ENCODE measurements at regions not wholly inside any gene's neighbourhood (a gene's known extent, or its start where the extent isn't known, plus 50 kb on each side); places are given as distances from the start of the nearest gene placed in this dataset.

DNA sequence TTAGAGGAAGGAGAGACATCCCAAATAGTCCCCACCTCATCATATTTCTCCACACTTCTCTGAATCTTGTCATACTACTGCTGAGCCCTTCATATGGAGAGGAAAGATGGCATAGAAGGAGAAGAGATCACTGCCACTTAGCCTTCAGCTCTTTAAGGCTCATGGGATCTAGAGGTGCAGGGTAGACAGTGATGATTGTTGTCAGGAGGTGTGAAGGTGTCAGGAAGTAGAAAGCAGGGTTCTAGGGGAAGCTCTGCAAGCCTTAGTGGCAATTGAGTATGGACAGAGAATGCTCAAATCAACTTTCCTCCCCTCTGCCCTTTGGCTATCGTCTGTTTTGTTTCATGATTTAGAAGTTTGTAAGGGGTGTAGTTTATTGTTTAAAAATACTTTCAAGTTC, 505.7 kb downstream of the ZNF608 start:
- DNase-seq (ENCODE audit: low read depth in 2 of 2, low spot score in 1 of 2), result no peak

GRCh38 chr5:124239572-124239971, 506.9 kb downstream of the ZNF608 start:
- no peak for DNase-seq (ENCODE audit: low read depth in 2 of 2, low spot score in 1 of 2)

GRCh38 chr5:124238350-124238749, 508.1 kb downstream of the ZNF608 start:
- DNase-seq (ENCODE audit: low read depth in 2 of 2, low spot score in 1 of 2), result no peak

GRCh38 chr5:124237206-124237695, 509.2 kb downstream of the ZNF608 start:
- no peak for DNase-seq (ENCODE audit: low read depth in 2 of 2, low spot score in 1 of 2)

DNA sequence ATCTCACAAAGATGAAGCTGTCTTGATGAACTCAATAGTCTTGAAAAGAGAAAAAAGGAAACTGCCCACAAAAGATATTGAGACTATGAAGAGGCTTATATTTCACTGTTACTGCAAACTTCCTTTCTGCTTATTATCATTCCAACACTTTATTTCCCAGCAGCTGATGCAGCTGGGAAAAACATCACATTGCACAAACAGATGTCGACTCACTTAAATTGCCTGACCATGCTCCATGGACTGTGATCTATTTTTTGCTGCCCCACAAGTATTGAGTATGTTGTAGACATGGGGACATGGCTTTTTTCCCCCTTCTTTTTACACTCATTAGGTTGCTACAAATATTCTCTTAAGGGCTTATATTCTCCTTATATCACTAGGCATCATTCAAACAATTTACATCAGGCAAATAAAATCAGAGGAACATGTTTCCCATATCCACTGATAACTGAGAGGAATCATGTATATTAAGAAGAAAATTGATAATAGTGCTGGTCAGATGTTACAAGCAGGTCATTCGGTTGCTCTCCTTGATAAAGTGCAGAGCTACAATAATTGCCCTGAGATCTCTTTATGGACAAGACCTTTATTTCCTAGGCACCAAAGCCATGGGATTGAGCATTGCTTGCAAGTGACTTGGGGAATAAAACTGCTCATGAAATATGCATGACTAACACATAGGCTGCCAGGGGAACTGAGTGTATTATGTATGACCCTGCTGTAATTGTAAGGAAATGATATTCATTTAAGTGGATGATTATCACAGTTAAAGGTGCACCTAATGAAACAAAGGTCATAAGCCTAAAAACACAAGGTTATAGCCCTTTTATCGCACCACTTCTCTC, 509.9 kb downstream of the ZNF608 start:
- DNase-seq (ENCODE audit: low read depth in 2 of 2, low spot score in 1 of 2), result no peak

DNA sequence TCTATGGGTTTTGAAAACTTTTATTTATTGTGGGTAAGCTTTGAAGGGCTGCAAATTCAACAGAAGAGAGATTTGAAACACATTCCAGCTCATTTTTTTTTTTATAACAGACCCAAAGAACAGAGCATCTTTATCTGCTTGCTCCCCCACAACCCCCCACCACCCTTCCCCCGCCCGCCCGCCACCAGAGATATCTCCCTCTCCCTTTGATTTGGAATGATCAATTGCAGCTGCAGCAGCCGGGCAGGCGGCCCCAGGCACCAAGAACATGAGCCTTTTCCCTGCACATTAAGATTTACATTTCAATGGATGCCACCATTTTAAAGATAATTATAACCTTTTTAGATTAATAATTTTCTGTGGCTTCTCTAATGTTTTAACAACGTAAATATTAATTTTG, 510.9 kb downstream of the ZNF608 start:
- DNase-seq (ENCODE audit: low read depth in 2 of 2, low spot score in 1 of 2), result no peak

- no peak for DNase-seq (ENCODE audit: low read depth in 2 of 2, low spot score in 1 of 2)
These were observed 511.5 kb downstream of the ZNF608 start for GRCh38 chr5:124234770-124235562.

DNA sequence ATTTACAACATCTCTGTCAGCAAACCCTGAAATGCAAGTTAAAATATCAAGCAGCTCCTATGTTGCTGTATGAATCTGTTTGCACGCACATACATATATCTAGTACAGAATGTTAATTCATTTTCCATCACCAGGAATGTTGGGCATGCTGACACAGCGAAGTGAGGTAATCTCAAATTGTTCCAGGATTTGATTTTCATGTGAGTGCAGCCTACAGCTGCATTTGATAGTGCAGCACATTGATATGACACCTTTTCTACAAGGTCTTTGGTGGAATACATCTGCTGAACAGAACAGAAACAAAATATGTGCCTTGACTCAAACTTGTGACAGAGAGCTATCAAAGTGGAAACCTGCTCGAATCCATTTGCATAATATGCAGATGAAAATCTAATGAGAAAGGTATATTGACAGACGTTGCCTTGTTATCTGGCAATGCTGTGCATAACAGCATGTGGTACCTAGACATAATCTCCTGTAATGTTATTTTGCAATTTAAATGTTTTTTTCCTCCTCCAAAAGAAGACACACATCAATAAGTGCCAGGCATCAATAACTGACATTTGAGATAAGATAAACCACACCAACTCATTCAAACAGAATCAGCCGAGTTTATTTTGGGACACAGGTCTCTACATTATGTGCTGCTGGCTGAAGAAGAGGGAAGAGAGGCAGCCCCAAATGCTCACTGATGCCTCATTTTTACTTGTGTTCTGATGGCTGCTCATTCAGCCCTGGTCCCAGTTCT, 512.2 kb downstream of the ZNF608 start:
- no peak for DNase-seq (ENCODE audit: low read depth in 2 of 2, low spot score in 1 of 2)

DNA sequence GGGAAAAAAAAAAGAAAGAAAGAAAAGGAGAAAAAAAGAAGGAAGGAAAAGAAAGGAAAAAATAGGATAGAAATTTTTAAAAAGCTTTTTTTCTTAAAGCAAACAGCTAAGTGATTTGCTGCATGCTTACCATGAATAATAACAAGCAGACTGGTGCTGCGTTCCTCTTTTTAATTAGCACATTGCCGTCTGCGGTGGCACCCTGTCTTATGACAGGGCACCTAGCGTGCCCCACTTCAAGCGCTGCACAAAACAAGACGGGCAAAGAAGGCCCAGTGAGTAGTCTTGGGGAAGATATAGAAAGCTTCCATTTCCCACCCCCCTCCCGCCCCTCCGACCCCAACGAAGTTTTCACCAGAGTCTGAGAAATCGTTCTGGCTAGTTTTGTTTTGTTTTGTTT, 513.9 kb downstream of the ZNF608 start:
- DNase-seq (ENCODE audit: low read depth in 2 of 2, low spot score in 1 of 2), result no peak

GRCh38 chr5:124231802-124232201, 514.6 kb downstream of the ZNF608 start:
- DNase-seq (ENCODE audit: low read depth in 2 of 2, low spot score in 1 of 2), result no peak

DNA sequence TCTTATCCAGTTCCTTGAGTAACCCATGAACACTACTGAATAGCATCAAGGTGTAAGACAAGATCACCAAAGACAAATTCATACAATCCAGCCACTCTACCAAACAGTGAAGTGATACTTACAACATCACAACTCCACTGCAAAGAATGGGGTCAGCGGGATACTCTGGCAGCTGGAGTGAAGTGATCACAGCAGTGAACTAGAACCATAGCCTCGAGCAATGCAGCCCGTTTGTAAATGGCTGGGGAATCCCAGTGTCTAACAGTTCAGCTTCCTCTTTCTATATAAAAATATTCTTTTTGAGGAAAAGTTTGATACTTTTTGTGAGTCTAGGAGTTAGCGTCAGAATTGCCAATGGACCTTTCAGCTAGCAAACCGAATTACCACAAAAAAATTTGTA, 515.2 kb downstream of the ZNF608 start:
- DNase-seq (ENCODE audit: low read depth in 2 of 2, low spot score in 1 of 2), result no peak

DNA sequence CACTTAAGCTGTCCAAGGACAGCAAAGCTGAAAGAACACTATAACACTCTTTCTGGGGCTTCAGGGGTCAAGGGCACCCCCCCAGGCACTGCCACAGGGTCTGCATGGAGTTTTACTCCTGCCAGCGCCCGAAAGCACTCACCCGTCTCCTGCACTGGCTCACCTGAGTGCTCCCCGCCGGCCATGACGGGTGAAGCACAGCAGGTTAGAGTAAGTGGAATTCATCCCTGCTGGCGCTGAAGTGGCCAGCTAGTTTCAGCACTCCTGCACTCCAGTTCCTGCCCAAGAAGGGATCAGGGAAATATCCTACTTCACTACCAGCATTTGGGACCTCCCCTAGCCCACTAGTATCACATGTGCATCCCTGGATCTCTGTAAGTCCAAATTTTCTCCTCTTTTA, 516.0 kb downstream of the ZNF608 start:
- no peak for DNase-seq (ENCODE audit: low read depth in 2 of 2, low spot score in 1 of 2)

- no peak for DNase-seq (ENCODE audit: low read depth in 2 of 2, low spot score in 1 of 2)
These were observed 517.1 kb downstream of the ZNF608 start for GRCh38 chr5:124229352-124229751.

GRCh38 chr5:124227914-124228313, 518.5 kb downstream of the ZNF608 start:
- DNase-seq (ENCODE audit: low read depth in 2 of 2, low spot score in 1 of 2), result no peak

- DNase-seq (ENCODE audit: low read depth in 2 of 2, low spot score in 1 of 2), result no peak
These were observed 526.0 kb downstream of the ZNF608 start for GRCh38 chr5:124220418-124220817.

DNA sequence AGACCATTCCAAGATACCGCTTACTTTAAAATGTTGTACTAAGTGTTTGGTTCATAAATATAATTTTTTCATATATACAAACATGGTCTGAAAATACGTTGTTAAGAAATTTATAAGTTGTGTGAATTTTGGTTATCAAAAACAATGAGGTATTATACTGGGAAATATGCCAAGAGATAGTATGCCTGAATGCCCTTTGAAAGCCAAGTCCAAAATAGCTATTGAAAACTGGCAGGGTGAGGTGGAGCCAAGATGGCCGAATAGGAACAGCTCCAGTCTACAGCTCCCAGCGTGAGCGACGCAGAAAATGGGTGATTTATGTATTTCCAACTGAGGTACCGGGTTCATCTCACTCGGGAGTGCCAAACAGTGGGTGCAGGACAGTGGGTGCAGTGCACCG, 533.5 kb downstream of the ZNF608 start:
- DNase-seq (ENCODE audit: low read depth in 2 of 2, low spot score in 1 of 2), result no peak

- no peak for DNase-seq (ENCODE audit: low read depth in 2 of 2, low spot score in 1 of 2)
These were observed 536.1 kb downstream of the ZNF608 start for GRCh38 chr5:124210111-124210910.

GRCh38 chr5:124207118-124207517, 539.3 kb downstream of the ZNF608 start:
- no peak for DNase-seq (ENCODE audit: low read depth in 2 of 2, low spot score in 1 of 2)

DNA sequence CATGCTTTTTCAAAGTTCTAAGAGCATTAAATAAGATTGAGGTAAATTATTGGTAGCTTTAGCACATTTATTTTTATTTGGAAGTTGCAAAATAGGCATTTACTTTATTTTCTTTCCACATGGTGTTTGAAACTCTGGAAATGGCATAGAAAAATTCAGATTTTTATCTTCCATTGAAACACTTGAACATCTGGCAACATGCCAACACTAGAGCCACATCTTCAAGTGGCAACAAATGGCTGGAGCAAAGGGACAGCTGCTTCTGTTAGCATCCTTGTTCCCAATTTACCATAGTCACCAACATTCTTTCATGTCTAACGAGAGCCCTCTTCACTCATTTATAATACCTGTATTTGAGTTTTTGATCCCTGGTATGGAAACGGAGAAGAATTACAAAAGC, 539.9 kb downstream of the ZNF608 start:
- no peak for DNase-seq (ENCODE audit: low read depth in 2 of 2, low spot score in 1 of 2)

DNA sequence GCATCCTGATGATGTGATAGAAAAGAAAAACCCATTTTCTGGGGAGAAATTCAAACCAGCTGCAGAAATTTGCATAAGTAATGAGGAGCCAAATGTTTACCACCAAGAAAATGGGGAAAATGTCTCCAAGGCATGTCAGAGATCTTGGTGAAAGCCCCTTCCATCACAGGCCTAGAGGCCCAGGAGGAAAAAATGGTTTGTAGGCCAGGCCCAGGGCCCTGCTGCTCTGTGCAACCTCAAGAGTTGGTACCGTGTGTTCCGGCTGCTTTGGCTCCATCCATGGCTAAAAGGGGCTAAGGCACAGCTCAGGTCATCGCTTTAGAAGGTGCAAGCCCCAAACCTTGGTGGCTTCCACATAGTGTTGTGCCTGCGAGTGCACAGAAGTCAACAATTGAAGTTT, 543.1 kb downstream of the ZNF608 start:
- DNase-seq (ENCODE audit: low read depth in 2 of 2, low spot score in 1 of 2), result no peak

DNA sequence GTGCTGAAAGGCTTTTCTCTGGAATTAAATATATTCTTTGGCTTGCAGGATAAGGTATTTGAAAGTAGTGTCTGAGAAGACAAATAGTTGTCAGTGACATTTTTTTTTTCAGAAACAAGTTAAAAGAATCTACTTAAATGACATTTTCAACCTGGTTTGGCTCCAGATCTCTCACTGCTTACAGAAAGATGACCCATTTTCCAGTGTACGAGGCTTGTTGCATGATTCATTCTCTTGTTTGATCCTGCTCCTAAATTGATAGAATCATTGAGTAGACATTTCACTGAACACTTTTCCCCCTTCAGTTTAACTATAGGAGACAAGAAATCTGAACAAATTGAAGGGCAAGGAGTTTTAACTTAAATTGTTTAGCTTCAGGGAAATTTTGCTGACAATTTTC, 546.1 kb downstream of the ZNF608 start:
- DNase-seq (ENCODE audit: low read depth in 2 of 2, low spot score in 1 of 2), result no peak
